HEK293T (cell line): ENCODE measurements at regions not wholly inside any gene's neighbourhood (a gene's known extent, or its start where the extent isn't known, plus 50 kb on each side); places are given as distances from the start of the nearest gene placed in this dataset.

ENCODE experiments used
- BHLHE40 ChIP-seq: fragments of 450-650 bp; IDR thresholded peaks from 2 replicates; pipeline ENCODE4 v1.6.1; 2016; ENCODE audit warnings: mild to moderate bottlenecking, moderate library complexity, borderline replicate concordance
- ELF4 ChIP-seq: fragments of 450-650 bp; IDR thresholded peaks from 2 replicates; pipeline ENCODE4 v1.6.1; 2017; ENCODE audit warnings: antibody characterized with exemption
- FOXA1 ChIP-seq: fragments of 450-650 bp; IDR thresholded peaks from 2 replicates; pipeline ENCODE4 v1.6.1; 2016; ENCODE audit warnings: mild to moderate bottlenecking
- FOXM1 ChIP-seq: fragments of 450-650 bp; IDR thresholded peaks from 2 replicates; pipeline ENCODE4 v1.6.1; 2017; ENCODE audit warnings: mild to moderate bottlenecking, borderline replicate concordance
- NFRKB ChIP-seq: fragments of 450-650 bp; IDR thresholded peaks from 2 replicates; pipeline ENCODE4 v1.6.1; 2016; ENCODE audit warnings: mild to moderate bottlenecking, moderate library complexity
- SP1 ChIP-seq: fragments of 450-650 bp; IDR thresholded peaks from 2 replicates; pipeline ENCODE4 v1.6.1; 2017

DNA sequence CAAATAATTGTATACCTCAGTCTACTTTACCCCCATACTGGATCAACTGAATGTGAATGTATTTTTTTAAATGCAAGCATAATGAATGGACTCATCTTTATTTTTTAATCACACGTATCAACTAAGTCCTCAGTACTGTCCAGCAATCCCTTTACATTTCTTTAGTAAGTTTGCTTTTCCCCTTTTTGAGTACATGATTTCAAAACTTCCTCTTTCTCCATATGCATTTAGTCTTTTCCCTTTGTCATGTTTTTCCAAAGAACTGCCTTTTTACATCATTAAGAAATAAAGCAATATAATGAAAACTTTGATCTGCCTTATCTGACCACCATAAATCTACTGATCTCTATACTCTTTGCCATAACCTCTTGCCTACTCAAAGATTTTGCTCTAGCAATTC is 182.5 kb upstream of the AKR1E2 start:
- TF ChIP-seq FOXM1 = no peak
- TF ChIP-seq SP1 = no peak
- TF ChIP-seq BHLHE40 = no peak
- TF ChIP-seq NFRKB = no peak
- no peak for TF ChIP-seq FOXA1
- no peak for TF ChIP-seq ELF4
